ENCODE measurements at regions not wholly inside any gene's neighbourhood (a gene's known extent, or its start where the extent isn't known, plus 50 kb on each side); places are given as distances from the start of the nearest gene placed in this dataset.
"Not testable (repeated sequence)": the region's sequence is repeated elsewhere in the genome, so short reads cannot be mapped to it uniquely, and the experiment has no call there.

GRCh38 chr5:164324239-164324638 is 818.8 kb downstream of the MAT2B start:
- TF ChIP-seq CTCF (IDR thresholded peaks at IDR 0.05), result no peak
- H3K36me3 Mint-ChIP-seq (ENCODE audit: low read depth), result peaks cover 1% of the 10 kb centered on the region
- H3K4me3 Mint-ChIP-seq (ENCODE audit: unreplicated experiment), result no peak overlapping the region
- H3K4me1 Mint-ChIP-seq (ENCODE audit: low read depth), result no peaks in the 10 kb centered on the region
- no peak for DNase-seq (ENCODE audit: low spot score)
- H3K27ac Mint-ChIP-seq (ENCODE audit: unreplicated experiment), result no peak overlapping the region
- H3K9me3 Mint-ChIP-seq (ENCODE audit: low read depth), result peaks cover 21% of the 10 kb centered on the region
- no peaks in the 10 kb centered on the region for H3K27me3 Mint-ChIP-seq (ENCODE audit: low read depth)

DNA sequence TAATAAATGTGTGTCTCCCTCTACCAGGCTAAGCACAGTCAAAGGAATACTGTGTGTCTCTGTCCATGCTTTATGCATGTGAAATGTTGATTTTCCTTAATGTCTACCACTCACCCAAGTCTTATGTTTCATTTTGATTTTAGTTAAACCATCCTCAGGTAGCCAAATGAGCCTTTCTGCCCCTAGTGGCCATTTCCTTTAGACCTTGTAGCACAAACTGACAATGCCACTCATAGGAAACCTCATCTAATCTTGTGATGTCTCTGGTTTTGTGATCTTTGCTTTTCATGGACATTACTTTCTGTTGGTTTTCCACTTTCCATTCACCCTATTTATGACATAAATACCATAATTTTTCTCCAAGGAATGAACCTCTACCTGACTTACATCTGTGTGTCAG is 820.8 kb downstream of the MAT2B start:
- TF ChIP-seq CTCF (IDR thresholded peaks at IDR 0.05), result peak; percentile 33
- DNase-seq (ENCODE audit: low spot score), result no peak
- Mint-ChIP-seq H3K9me3 (ENCODE audit: low read depth) (peaks cover 21% of the 10 kb centered on the region), H3K27me3 (ENCODE audit: low read depth) (no peaks in the 10 kb centered on the region), H3K36me3 (ENCODE audit: low read depth) (peaks cover 1% of the 10 kb centered on the region), H3K4me3 (ENCODE audit: unreplicated experiment) (no peak overlapping the region), H3K27ac (ENCODE audit: unreplicated experiment) (no peak overlapping the region), H3K4me1 (ENCODE audit: low read depth) (no peaks in the 10 kb centered on the region)

- H3K4me1 Mint-ChIP-seq (ENCODE audit: low read depth); DNase-seq (ENCODE audit: low spot score); H3K27me3 Mint-ChIP-seq (ENCODE audit: low read depth); H3K4me3 Mint-ChIP-seq (ENCODE audit: unreplicated experiment); H3K27ac Mint-ChIP-seq (ENCODE audit: unreplicated experiment); H3K36me3 Mint-ChIP-seq (ENCODE audit: low read depth): not testable (repeated sequence)
- H3K9me3 Mint-ChIP-seq (ENCODE audit: low read depth), result peaks cover 21% of the 10 kb centered on the region
Observed at GRCh38 chr5:164327166-164327565, 821.7 kb downstream of the MAT2B start.

DNA sequence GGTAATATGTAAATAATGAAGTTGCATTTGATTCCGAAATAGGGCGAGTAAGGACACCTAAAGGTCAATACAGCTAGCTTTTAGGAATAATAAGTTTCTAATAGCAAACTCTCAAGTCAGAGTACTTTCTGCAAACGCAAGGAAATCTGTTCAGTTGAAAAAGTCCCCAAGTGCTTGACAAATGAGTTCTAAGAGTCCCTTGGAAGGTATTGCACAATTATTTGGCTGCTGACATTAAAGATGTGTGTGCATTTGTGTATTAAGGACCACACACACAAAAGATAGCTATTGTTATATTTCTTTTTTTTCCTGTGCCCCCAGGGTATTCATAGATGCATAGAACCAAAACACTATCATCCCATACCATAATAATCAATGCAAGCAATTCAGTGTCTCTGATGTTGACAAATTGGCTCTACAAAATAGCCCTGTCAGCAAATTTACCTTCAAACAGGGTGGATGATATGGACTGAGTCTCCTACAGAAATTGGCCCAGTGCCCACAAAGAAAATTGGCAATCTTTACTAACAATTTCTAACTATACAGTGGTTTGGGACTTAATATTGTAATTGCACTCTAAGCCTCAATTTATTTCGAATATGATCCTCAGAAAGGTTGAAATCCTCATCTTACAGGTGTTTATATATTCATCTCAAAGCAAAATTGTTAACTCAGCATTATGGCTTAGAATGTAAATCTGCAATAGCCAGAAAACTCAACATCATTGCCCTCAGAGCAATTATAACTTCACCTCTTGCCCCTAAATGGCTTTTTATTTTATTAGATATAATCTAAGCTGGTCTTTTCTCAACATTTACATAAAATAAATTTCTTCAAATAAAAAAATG is 827.2 kb downstream of the MAT2B start:
- Mint-ChIP-seq H3K4me3 (ENCODE audit: unreplicated experiment) (no peak overlapping the region), H3K9me3 (ENCODE audit: low read depth) (peaks cover 4% of the 10 kb centered on the region), H3K27ac (ENCODE audit: unreplicated experiment) (no peak overlapping the region), H3K27me3 (ENCODE audit: low read depth) (no peaks in the 10 kb centered on the region), H3K4me1 (ENCODE audit: low read depth) (peaks cover 22% of the 10 kb centered on the region), H3K36me3 (ENCODE audit: low read depth) (no peaks in the 10 kb centered on the region)
- TF ChIP-seq CTCF (IDR thresholded peaks at IDR 0.05), result no peak
- no peak for DNase-seq (ENCODE audit: low spot score)

- Mint-ChIP-seq H3K9me3 (ENCODE audit: low read depth) (no peaks in the 10 kb centered on the region), H3K4me3 (ENCODE audit: unreplicated experiment) (no peak overlapping the region), H3K4me1 (ENCODE audit: low read depth) (peaks cover 24% of the 10 kb centered on the region), H3K36me3 (ENCODE audit: low read depth) (no peaks in the 10 kb centered on the region), H3K27ac (ENCODE audit: unreplicated experiment) (peak overlapping the region; percentile 67), H3K27me3 (ENCODE audit: low read depth) (no peaks in the 10 kb centered on the region)
- TF ChIP-seq CTCF (IDR thresholded peaks at IDR 0.05), result no peak
- DNase-seq (ENCODE audit: low spot score), result no peak
Observed at GRCh38 chr5:164335837-164336236, 830.4 kb downstream of the MAT2B start.

DNA sequence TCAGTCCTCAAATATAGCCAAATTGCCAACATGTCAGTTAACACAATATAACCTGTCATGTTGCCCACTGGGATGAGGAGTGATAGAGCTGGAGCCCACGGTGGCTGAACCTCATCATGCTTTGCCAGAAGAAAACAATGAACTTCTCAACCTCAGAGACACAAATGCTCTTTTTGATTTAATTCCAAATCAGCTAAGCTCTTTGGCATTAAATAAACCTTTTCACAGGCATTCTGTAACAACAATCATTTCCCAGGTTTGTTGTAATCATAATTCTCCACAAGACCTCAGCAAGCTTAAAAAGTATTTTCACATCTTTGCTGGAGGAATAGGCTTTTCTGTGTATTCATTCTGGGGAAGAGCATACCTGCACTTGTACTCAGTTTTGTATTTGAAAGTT is 830.9 kb downstream of the MAT2B start:
- Mint-ChIP-seq H3K27me3 (ENCODE audit: low read depth) (no peaks in the 10 kb centered on the region), H3K27ac (ENCODE audit: unreplicated experiment) (peak overlapping the region; percentile 67), H3K36me3 (ENCODE audit: low read depth) (no peaks in the 10 kb centered on the region), H3K4me3 (ENCODE audit: unreplicated experiment) (no peak overlapping the region), H3K9me3 (ENCODE audit: low read depth) (no peaks in the 10 kb centered on the region), H3K4me1 (ENCODE audit: low read depth) (peaks cover 24% of the 10 kb centered on the region)
- no peak for TF ChIP-seq CTCF (IDR thresholded peaks at IDR 0.05)
- no peak for DNase-seq (ENCODE audit: low spot score)
